RWPE1 (cell line): ENCODE measurements at regions not wholly inside any gene's neighbourhood (a gene's known extent, or its start where the extent isn't known, plus 50 kb on each side); places are given as distances from the start of the nearest gene placed in this dataset.

Source experiments
- CTCF ChIA-PET: fragments of 350-600 bp; sonication (Branson Sonifier 250); formaldehyde crosslinking; extraction: SDS; loops from one replicate; lab custom pipeline; 2021; lab: Yijun Ruan, JAX
- POLR2A ChIA-PET: fragments of 400-600 bp; formaldehyde crosslinking; extraction: SDS; loops from one replicate; lab custom pipeline; 2020; ENCODE audit warnings: antibody characterized with exemption; ENCODE audit not compliant: low non-redundant PET; lab: Yijun Ruan, JAX
- DNase-seq: peaks from one replicate; pipeline ENCODE4 v3.0.0; 2012; ENCODE audit warnings: low spot score
- H3K27ac ChIP-seq: fragments of 450-650 bp; 2 replicates; pipeline ENCODE4 v1.5.1; 2017
- TF ChIP-seq, protein P1 (sequence below): fragments of 450-650 bp; conservative IDR thresholded peaks from 2 replicates; pipeline ENCODE4 v1.5.1; 2017; ENCODE audit warnings: low read depth, mild to moderate bottlenecking

- DNase-seq: no peak
- POLR2A ChIA-PET: no interaction called here
- CTCF ChIA-PET: no interaction called here
- no peak overlapping the region for H3K27ac ChIP-seq
- TF ChIP-seq, protein P1, sequence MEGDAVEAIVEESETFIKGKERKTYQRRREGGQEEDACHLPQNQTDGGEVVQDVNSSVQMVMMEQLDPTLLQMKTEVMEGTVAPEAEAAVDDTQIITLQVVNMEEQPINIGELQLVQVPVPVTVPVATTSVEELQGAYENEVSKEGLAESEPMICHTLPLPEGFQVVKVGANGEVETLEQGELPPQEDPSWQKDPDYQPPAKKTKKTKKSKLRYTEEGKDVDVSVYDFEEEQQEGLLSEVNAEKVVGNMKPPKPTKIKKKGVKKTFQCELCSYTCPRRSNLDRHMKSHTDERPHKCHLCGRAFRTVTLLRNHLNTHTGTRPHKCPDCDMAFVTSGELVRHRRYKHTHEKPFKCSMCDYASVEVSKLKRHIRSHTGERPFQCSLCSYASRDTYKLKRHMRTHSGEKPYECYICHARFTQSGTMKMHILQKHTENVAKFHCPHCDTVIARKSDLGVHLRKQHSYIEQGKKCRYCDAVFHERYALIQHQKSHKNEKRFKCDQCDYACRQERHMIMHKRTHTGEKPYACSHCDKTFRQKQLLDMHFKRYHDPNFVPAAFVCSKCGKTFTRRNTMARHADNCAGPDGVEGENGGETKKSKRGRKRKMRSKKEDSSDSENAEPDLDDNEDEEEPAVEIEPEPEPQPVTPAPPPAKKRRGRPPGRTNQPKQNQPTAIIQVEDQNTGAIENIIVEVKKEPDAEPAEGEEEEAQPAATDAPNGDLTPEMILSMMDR: no peak
Measured at GRCh38 chr9:71171517-71171916, 50.1 kb upstream of the TRPM3 start.
